ENCODE measurements at regions not wholly inside any gene's neighbourhood (a gene's known extent, or its start where the extent isn't known, plus 50 kb on each side); places are given as distances from the start of the nearest gene placed in this dataset.

- CTCF ChIA-PET, result no interaction called here
Measured at GRCh38 chrX:6448003-6448402, 86.9 kb downstream of the VCX3A start.

DNA sequence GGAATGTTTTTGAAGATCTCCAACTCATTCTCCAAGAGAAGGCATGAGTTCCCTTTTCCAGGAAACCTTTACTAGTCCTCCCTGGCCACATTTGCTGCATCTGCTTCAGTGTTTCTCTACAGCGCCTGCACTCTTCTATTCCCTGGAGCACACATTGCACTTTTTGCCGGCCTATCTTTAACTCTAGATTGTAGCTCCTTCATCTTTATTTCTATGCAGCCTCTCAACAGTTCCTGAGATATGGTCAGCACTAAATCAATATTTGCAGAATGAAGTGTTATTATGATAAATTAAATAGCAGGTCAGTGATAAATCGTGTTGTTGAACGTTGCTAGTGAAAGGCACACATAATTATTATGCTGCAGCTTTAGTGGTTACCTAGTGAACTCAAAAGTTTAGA is 88.3 kb downstream of the VCX3A start:
- POLR2A ChIA-PET, result no interaction called here

More at GRCh38 chrX:6448003-6448402, 86.9 kb downstream of the VCX3A start:
- no peak for DNase-seq (ENCODE audit: extremely low spot score)
- POLR2A ChIA-PET, result no interaction called here
- TF ChIP-seq HDGF (IDR thresholded peaks at IDR 0.05; ENCODE audit: borderline replicate concordance), result no peak
- no peak for TF ChIP-seq L3MBTL2 (conservative IDR thresholded peaks at IDR 0.05)
- TF ChIP-seq SP1 (IDR thresholded peaks at IDR 0.05), result no peak
- no peak for TF ChIP-seq FOXA1 (IDR thresholded peaks at IDR 0.05)
- TF ChIP-seq NFRKB (IDR thresholded peaks at IDR 0.05), result no peak
- TF ChIP-seq CTBP1 (IDR thresholded peaks at IDR 0.05; ENCODE audit: borderline replicate concordance), result no peak
- TF ChIP-seq LEF1 (IDR thresholded peaks at IDR 0.05; ENCODE audit: borderline replicate concordance), result no peak
- TF ChIP-seq ZNF384 (IDR thresholded peaks at IDR 0.05), result no peak
- TF ChIP-seq FOXK2 (IDR thresholded peaks at IDR 0.05), result no peak
- no peak for TF ChIP-seq TARDBP (IDR thresholded peaks at IDR 0.05)
- no peak for TF ChIP-seq SUZ12 (IDR thresholded peaks at IDR 0.05)
- TF ChIP-seq, protein P1, sequence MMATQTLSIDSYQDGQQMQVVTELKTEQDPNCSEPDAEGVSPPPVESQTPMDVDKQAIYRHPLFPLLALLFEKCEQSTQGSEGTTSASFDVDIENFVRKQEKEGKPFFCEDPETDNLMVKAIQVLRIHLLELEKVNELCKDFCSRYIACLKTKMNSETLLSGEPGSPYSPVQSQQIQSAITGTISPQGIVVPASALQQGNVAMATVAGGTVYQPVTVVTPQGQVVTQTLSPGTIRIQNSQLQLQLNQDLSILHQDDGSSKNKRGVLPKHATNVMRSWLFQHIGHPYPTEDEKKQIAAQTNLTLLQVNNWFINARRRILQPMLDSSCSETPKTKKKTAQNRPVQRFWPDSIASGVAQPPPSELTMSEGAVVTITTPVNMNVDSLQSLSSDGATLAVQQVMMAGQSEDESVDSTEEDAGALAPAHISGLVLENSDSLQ (IDR thresholded peaks at IDR 0.05), result no peak

GRCh38 chrX:6440648-6441047 is 94.3 kb downstream of the VCX3A start:
- DNase-seq (ENCODE audit: extremely low spot score), result no peak
- ChIA-PET POLR2A (no interaction called here), CTCF (no interaction called here)
- no peak for TF ChIP-seq SUZ12 (IDR thresholded peaks at IDR 0.05)

More for the DNA sequence above, 88.3 kb downstream of the VCX3A start:
- CTCF ChIA-PET, result no interaction called here
- TF ChIP-seq, protein P1 (IDR thresholded peaks at IDR 0.05), result no peak
- no peak for TF ChIP-seq BHLHE40 (IDR thresholded peaks at IDR 0.05; ENCODE audit: borderline replicate concordance)
- TF ChIP-seq ZNF384 (IDR thresholded peaks at IDR 0.05), result no peak
- TF ChIP-seq FOXA1 (IDR thresholded peaks at IDR 0.05), result no peak
- TF ChIP-seq SP1 (IDR thresholded peaks at IDR 0.05), result no peak
- DNase-seq (ENCODE audit: extremely low spot score), result no peak

GRCh38 chrX:6432226-6432625 is 102.7 kb downstream of the VCX3A start:
- ChIA-PET CTCF (no interaction called here), POLR2A (no interaction called here)
- no peak for DNase-seq (ENCODE audit: extremely low spot score)
- TF ChIP-seq ARNT (IDR thresholded peaks at IDR 0.05) (no peak), ZNF384 (IDR thresholded peaks at IDR 0.05) (no peak), SUZ12 (IDR thresholded peaks at IDR 0.05) (no peak), FOXK2 (IDR thresholded peaks at IDR 0.05) (no peak), LEF1 (IDR thresholded peaks at IDR 0.05; ENCODE audit: borderline replicate concordance) (no peak), BHLHE40 (IDR thresholded peaks at IDR 0.05; ENCODE audit: borderline replicate concordance) (no peak), FOXA1 (IDR thresholded peaks at IDR 0.05) (no peak)
- TF ChIP-seq, protein P1 (IDR thresholded peaks at IDR 0.05), result no peak

DNA sequence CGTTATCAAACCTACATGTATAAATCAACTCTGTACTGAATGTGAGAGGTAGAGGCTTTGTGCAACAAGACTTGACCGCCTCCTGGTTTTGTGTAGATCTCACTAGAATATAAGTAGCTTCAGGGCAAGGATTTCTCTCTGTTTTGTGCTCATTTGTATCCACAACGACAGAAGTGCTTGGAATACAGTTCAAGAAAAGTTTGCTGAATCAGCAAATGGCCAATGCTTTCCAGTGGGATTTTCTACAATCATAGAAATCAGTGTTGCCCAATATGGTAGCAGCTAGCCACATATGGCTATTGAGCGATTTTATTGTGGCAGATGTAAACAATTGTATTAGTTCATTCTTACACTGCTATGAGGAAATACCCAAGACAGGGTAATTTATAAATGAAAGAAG is 127.4 kb downstream of the VCX3A start:
- POLR2A ChIA-PET, result no interaction called here
- TF ChIP-seq BHLHE40 (IDR thresholded peaks at IDR 0.05; ENCODE audit: borderline replicate concordance) (no peak), FOXA1 (IDR thresholded peaks at IDR 0.05) (no peak), FOXM1 (IDR thresholded peaks at IDR 0.05; ENCODE audit: borderline replicate concordance) (no peak), TARDBP (IDR thresholded peaks at IDR 0.05) (no peak), ELF4 (IDR thresholded peaks at IDR 0.05) (no peak), ZNF384 (IDR thresholded peaks at IDR 0.05) (no peak), SUZ12 (IDR thresholded peaks at IDR 0.05) (no peak), CTBP1 (IDR thresholded peaks at IDR 0.05; ENCODE audit: borderline replicate concordance) (no peak), SP1 (IDR thresholded peaks at IDR 0.05) (no peak), LEF1 (IDR thresholded peaks at IDR 0.05; ENCODE audit: borderline replicate concordance) (no peak), NFRKB (IDR thresholded peaks at IDR 0.05) (no peak), HDGF (IDR thresholded peaks at IDR 0.05; ENCODE audit: borderline replicate concordance) (no peak), L3MBTL2 (conservative IDR thresholded peaks at IDR 0.05) (no peak), ARNT (IDR thresholded peaks at IDR 0.05) (no peak), FOXK2 (IDR thresholded peaks at IDR 0.05) (no peak)
- TF ChIP-seq, protein P1 (IDR thresholded peaks at IDR 0.05), result no peak
- no peak for DNase-seq (ENCODE audit: extremely low spot score)
- CTCF ChIA-PET, result no interaction called here

- CTCF ChIA-PET, result no interaction called here
- no peak for DNase-seq (ENCODE audit: extremely low spot score)
- POLR2A ChIA-PET, result no interaction called here
- TF ChIP-seq FOXM1 (IDR thresholded peaks at IDR 0.05; ENCODE audit: borderline replicate concordance) (no peak), NFRKB (IDR thresholded peaks at IDR 0.05) (no peak), L3MBTL2 (conservative IDR thresholded peaks at IDR 0.05) (no peak), HDGF (IDR thresholded peaks at IDR 0.05; ENCODE audit: borderline replicate concordance) (no peak), TARDBP (IDR thresholded peaks at IDR 0.05) (no peak), ZNF384 (IDR thresholded peaks at IDR 0.05) (no peak), FOXA1 (IDR thresholded peaks at IDR 0.05) (no peak), SP1 (IDR thresholded peaks at IDR 0.05) (no peak), FOXK2 (IDR thresholded peaks at IDR 0.05) (no peak), ELF4 (IDR thresholded peaks at IDR 0.05) (no peak), CTBP1 (IDR thresholded peaks at IDR 0.05; ENCODE audit: borderline replicate concordance) (no peak), LEF1 (IDR thresholded peaks at IDR 0.05; ENCODE audit: borderline replicate concordance) (no peak), SUZ12 (IDR thresholded peaks at IDR 0.05) (no peak), BHLHE40 (IDR thresholded peaks at IDR 0.05; ENCODE audit: borderline replicate concordance) (no peak), ARNT (IDR thresholded peaks at IDR 0.05) (no peak)
- TF ChIP-seq, protein P1 (IDR thresholded peaks at IDR 0.05), result no peak
Measured at GRCh38 chrX:6386837-6387236, 148.1 kb downstream of the VCX3A start.

Data from HEK293T (cell line).